GM23338 (cell line): ENCODE measurements at regions not wholly inside any gene's neighbourhood (a gene's known extent, or its start where the extent isn't known, plus 50 kb on each side); places are given as distances from the start of the nearest gene placed in this dataset.

Source experiments
- ATAC-seq: fragments of 200-7000 bp; cut with Tn5 transposase; 3 replicates; pipeline ENCODE4 v1.9.1; 2020
- DNase-seq: peaks from one replicate; pipeline ENCODE4 v3.0.0-alpha.2; 2015; ENCODE audit warnings: low spot score
- H2AFZ ChIP-seq: fragments of 200-600 bp; sonication (generic); 2 replicates; pipeline ENCODE4 v1.8.0; 2016; ENCODE audit warnings: antibody characterized with exemption, mild to moderate bottlenecking, moderate library complexity
- H3F3A ChIP-seq: fragments of 200-600 bp; sonication (generic); replicated peaks from 2 replicates; pipeline ENCODE4 v1.8.0; 2017; ENCODE audit warnings: antibody characterized with exemption, mixed run types, low read depth
- H3K27ac ChIP-seq: fragments of 200-600 bp; sonication (generic); 2 replicates; pipeline ENCODE4 v1.6.1; 2016; ENCODE audit warnings: low read depth
- H3K27me3 ChIP-seq: fragments of 200-600 bp; sonication (generic); 2 replicates; pipeline ENCODE4 v1.8.0; 2016; ENCODE audit warnings: mild to moderate bottlenecking, mixed run types, moderate library complexity; ENCODE audit not compliant: insufficient read depth
- H3K36me3 ChIP-seq: fragments of 200-600 bp; sonication (generic); 2 replicates; pipeline ENCODE4 v1.8.0; 2016; ENCODE audit warnings: mild to moderate bottlenecking; ENCODE audit not compliant: insufficient read depth
- H3K4me1 ChIP-seq: fragments of 200-600 bp; sonication (generic); 2 replicates; pipeline ENCODE4 v1.8.0; 2016; ENCODE audit warnings: mild to moderate bottlenecking, moderate library complexity; ENCODE audit not compliant: insufficient read depth
- H3K4me2 ChIP-seq: fragments of 200-600 bp; sonication (generic); 2 replicates; pipeline ENCODE4 v1.7.1; 2017; ENCODE audit warnings: mixed run types
- H3K4me3 ChIP-seq: fragments of 200-600 bp; sonication (generic); 2 replicates; pipeline ENCODE4 v1.6.1; 2016; ENCODE audit warnings: mixed run types
- H3K79me2 ChIP-seq: fragments of 200-600 bp; sonication (generic); replicated peaks from 2 replicates; pipeline ENCODE4 v1.8.0; 2017; ENCODE audit warnings: mild to moderate bottlenecking; ENCODE audit not compliant: insufficient read depth
- H3K9me2 ChIP-seq: fragments of 200-600 bp; sonication (generic); 2 replicates; pipeline ENCODE4 v1.8.0; 2017; ENCODE audit not compliant: insufficient read depth
- H4K20me1 ChIP-seq: fragments of 200-600 bp; sonication (generic); replicated peaks from 2 replicates; pipeline ENCODE4 v1.8.0; 2017; ENCODE audit warnings: mild to moderate bottlenecking; ENCODE audit not compliant: insufficient read depth
- H3K27ac Mint-ChIP-seq: 2 replicates; pipeline ENCODE4 v1.8.0; 2020; ENCODE audit warnings: inconsistent platforms, mild to moderate bottlenecking, moderate library complexity, mixed read lengths
- H3K27me3 Mint-ChIP-seq: 3 replicates; pipeline ENCODE4 v1.8.0; 2022; ENCODE audit warnings: low read depth, mild to moderate bottlenecking, moderate library complexity, mixed read lengths, inconsistent platforms; ENCODE audit not compliant: insufficient read depth, poor library complexity
- H3K36me3 Mint-ChIP-seq: 3 replicates; pipeline ENCODE4 v1.8.0; 2021; ENCODE audit warnings: low read depth, mild to moderate bottlenecking, inconsistent platforms, moderate library complexity, mixed read lengths
- H3K4me1 Mint-ChIP-seq: 3 replicates; pipeline ENCODE4 v1.8.0; 2020; ENCODE audit warnings: mild to moderate bottlenecking, inconsistent platforms, mixed read lengths
- H3K4me3 Mint-ChIP-seq: 3 replicates; pipeline ENCODE4 v1.8.0; 2021; ENCODE audit warnings: moderate library complexity, mild to moderate bottlenecking, inconsistent platforms, mixed read lengths
- H3K9me3 Mint-ChIP-seq: 3 replicates; pipeline ENCODE4 v1.8.0; 2020; ENCODE audit warnings: moderate library complexity, mild to moderate bottlenecking, inconsistent platforms, mixed read lengths
- CTCF ChIP-seq, 2 experiments: fragments of 200-600 bp in 1 of 2; sonication (generic) in 1 of 2; conservative IDR thresholded peaks; 2 replicates each; pipeline versions ENCODE4 v1.5.1 to v1.6.1; 2016 to 2017; ENCODE audit warnings: antibody characterized with exemption in 2 of 2, low read depth in 2 of 2, mild to moderate bottlenecking in 2 of 2, moderate library complexity in 1 of 2
- ETS1 ChIP-seq: IDR thresholded peaks from 2 replicates; pipeline ENCODE4 v1.6.1; 2016; ENCODE audit warnings: antibody characterized with exemption
- POLR2AphosphoS5 ChIP-seq: IDR thresholded peaks from 2 replicates; pipeline ENCODE4 v1.6.1; 2016; ENCODE audit warnings: antibody characterized with exemption, low read depth
- REST ChIP-seq: IDR thresholded peaks from one replicate; pipeline ENCODE4 v1.6.1; 2018; ENCODE audit warnings: antibody characterized with exemption; ENCODE audit not compliant: unreplicated experiment
- STAT1 ChIP-seq: IDR thresholded peaks from one replicate; pipeline ENCODE4 v1.6.1; 2016; ENCODE audit warnings: antibody characterized with exemption; ENCODE audit not compliant: unreplicated experiment
- ZNF114 ChIP-seq: fragments of 250-450 bp; sonication (Bioruptor Pico); IDR thresholded peaks from 2 replicates; pipeline ENCODE4 v1.5.0; 2020; ENCODE audit warnings: mild to moderate bottlenecking, moderate library complexity
- ZNF331 ChIP-seq: fragments of 250-450 bp; sonication (Bioruptor Pico); IDR thresholded peaks from 2 replicates; pipeline ENCODE4 v1.5.0; 2020; ENCODE audit warnings: low read depth, mild to moderate bottlenecking, moderate library complexity
- ZNF462 ChIP-seq: fragments of 250-450 bp; sonication (Bioruptor Pico); IDR thresholded peaks from 2 replicates; pipeline ENCODE4 v1.5.0; 2020; ENCODE audit warnings: mild to moderate bottlenecking, moderate library complexity

GRCh38 chr1:101546885-101547284 is 310.1 kb downstream of the S1PR1 start (continued):
- TF ChIP-seq REST: no peak
- TF ChIP-seq ZNF114: no peak
- TF ChIP-seq POLR2AphosphoS5: no peak
- no peak for TF ChIP-seq CTCF (conservative IDR thresholded peaks at IDR 0.05; ENCODE audit: low read depth in 2 of 2)
- TF ChIP-seq ETS1: no peak
- no peak for TF ChIP-seq ZNF331 (CRISPR knock-in tag)

GRCh38 chr1:101547357-101547756 is 310.5 kb downstream of the S1PR1 start:
- no peaks in the 10 kb centered on the region for H4K20me1 ChIP-seq
- Mint-ChIP-seq H3K4me3 (no peak overlapping the region), H3K36me3 (no peaks in the 10 kb centered on the region), H3K27ac (no peak overlapping the region), H3K4me1 (no peaks in the 10 kb centered on the region), H3K9me3 (no peaks in the 10 kb centered on the region), H3K27me3 (no peaks in the 10 kb centered on the region)
- no peak overlapping the region for H2AFZ ChIP-seq
- no peaks in the 10 kb centered on the region for H3K36me3 ChIP-seq
- no peaks in the 10 kb centered on the region for H3F3A ChIP-seq
- peak; percentile 15 for DNase-seq
- H3K79me2 ChIP-seq: no peaks in the 10 kb centered on the region
- ATAC-seq: no peak
- 0 out of 2 replicates have a peak, but pooled peaks cover 3% of the 10 kb centered on the region for H3K9me2 ChIP-seq
- H3K27ac ChIP-seq: no peak overlapping the region
- H3K4me3 ChIP-seq: no peak overlapping the region
- H3K4me2 ChIP-seq: no peak overlapping the region
- H3K27me3 ChIP-seq: no peaks in the 10 kb centered on the region
- H3K4me1 ChIP-seq: no peaks in the 10 kb centered on the region
- TF ChIP-seq ETS1: no peak
- no peak for TF ChIP-seq STAT1
- no peak for TF ChIP-seq ZNF462 (CRISPR knock-in tag)
- TF ChIP-seq ZNF114: no peak
- TF ChIP-seq ZNF331 (CRISPR knock-in tag): no peak
